Loucy (cell line): ENCODE measurements at regions not wholly inside any gene's neighbourhood (a gene's known extent, or its start where the extent isn't known, plus 50 kb on each side); places are given as distances from the start of the nearest gene placed in this dataset.

Source experiments
- H2AFZ ChIP-seq: fragments of 200-600 bp; sonication (generic); 2 replicates; pipeline ENCODE4 v1.6.0; 2016; ENCODE audit warnings: antibody characterized with exemption, mild to moderate bottlenecking, low read length, moderate library complexity
- H3F3A ChIP-seq: fragments of 200-600 bp; 2 replicates; pipeline ENCODE4 v1.6.0; 2016; ENCODE audit warnings: antibody characterized with exemption, low read depth, mild to moderate bottlenecking
- H3K27me3 ChIP-seq: fragments of 200-600 bp; sonication (generic); 2 replicates; pipeline ENCODE4 v1.6.1; 2014; ENCODE audit warnings: low read length, mild to moderate bottlenecking; ENCODE audit not compliant: insufficient read depth, poor library complexity, severe bottlenecking
- H3K36me3 ChIP-seq: fragments of 200-600 bp; sonication (generic); 2 replicates; pipeline ENCODE4 v1.6.1; 2016; ENCODE audit warnings: low read length; ENCODE audit not compliant: insufficient read depth
- H3K4me1 ChIP-seq: fragments of 200-600 bp; sonication (generic); 2 replicates; pipeline ENCODE4 v1.5.1; 2014; ENCODE audit warnings: low read length, mild to moderate bottlenecking; ENCODE audit not compliant: insufficient read depth, poor library complexity, severe bottlenecking
- H3K4me2 ChIP-seq: fragments of 200-600 bp; sonication (generic); 2 replicates; pipeline ENCODE4 v1.6.0; 2014; ENCODE audit warnings: antibody characterized with exemption, low read length, low read depth, mild to moderate bottlenecking; ENCODE audit not compliant: poor library complexity, severe bottlenecking
- H3K4me3 ChIP-seq: fragments of 200-600 bp; sonication (generic); 2 replicates; pipeline ENCODE4 v1.5.1; 2014; ENCODE audit warnings: low read length, mild to moderate bottlenecking, mixed read lengths; ENCODE audit not compliant: poor library complexity, severe bottlenecking
- H3K79me2 ChIP-seq: fragments of 200-600 bp; sonication (generic); 2 replicates; pipeline ENCODE4 v1.6.1; 2014; ENCODE audit warnings: low read length; ENCODE audit not compliant: insufficient read depth
- H3K9ac ChIP-seq: fragments of 200-600 bp; sonication (generic); 2 replicates; pipeline ENCODE4 v1.6.0; 2014; ENCODE audit warnings: mild to moderate bottlenecking, low read depth, low read length, moderate library complexity; ENCODE audit not compliant: poor library complexity, severe bottlenecking
- H3K9me2 ChIP-seq: fragments of 200-600 bp; sonication (generic); replicated peaks from 2 replicates; pipeline ENCODE4 v1.6.1; 2016; ENCODE audit warnings: low read depth, low read length, mixed read lengths
- H3K9me3 ChIP-seq: fragments of 200-600 bp; sonication (generic); 2 replicates; pipeline ENCODE4 v1.6.1; 2014; ENCODE audit warnings: mild to moderate bottlenecking, antibody characterized with exemption, low read length, low read depth; ENCODE audit not compliant: insufficient read depth
- H4K20me1 ChIP-seq: fragments of 200-600 bp; sonication (generic); 2 replicates; pipeline ENCODE4 v1.6.0; 2014; ENCODE audit warnings: antibody characterized with exemption, low read length, mild to moderate bottlenecking; ENCODE audit not compliant: insufficient read depth, poor library complexity, severe bottlenecking
- EZH2phosphoT487 ChIP-seq: fragments of 200-600 bp; IDR thresholded peaks from 2 replicates; pipeline ENCODE4 v1.6.1; 2018; ENCODE audit warnings: antibody characterized with exemption, mild to moderate bottlenecking, moderate library complexity, borderline replicate concordance
- TF ChIP-seq, protein P1 (sequence below): fragments of 200-600 bp; sonication (generic); conservative IDR thresholded peaks from 2 replicates; pipeline ENCODE4 v1.5.1; 2014; ENCODE audit warnings: mild to moderate bottlenecking, antibody characterized with exemption, low read length

DNA sequence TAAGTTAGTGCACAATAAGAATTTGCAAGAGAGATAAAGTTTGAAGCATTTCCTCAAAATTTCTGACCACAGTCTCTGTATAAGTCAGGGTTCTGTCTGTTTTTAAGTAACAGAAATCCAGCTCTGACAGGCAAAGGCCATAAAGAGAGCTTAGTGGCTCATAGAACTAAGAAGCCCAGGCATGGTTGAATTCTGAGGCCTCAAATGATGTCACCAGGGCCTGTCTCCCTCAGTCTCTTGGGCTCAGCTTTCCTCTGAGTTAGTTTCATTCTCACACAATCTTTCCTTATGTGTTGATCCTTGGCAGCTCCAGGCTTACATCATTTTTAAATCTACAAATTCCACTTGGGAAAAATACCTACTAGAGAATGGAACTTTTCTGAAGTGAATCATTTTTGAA is 173.4 kb upstream of the ATP2B1 start:
- Histone ChIP-seq H3K9me2 (no peaks in the 10 kb centered on the region), H3K4me2 (peak overlapping the region; percentile 44), H3K9me3 (no peaks in the 10 kb centered on the region), H2AFZ (peak overlapping the region; percentile 38; the same call in 1 of the 2 replicates), H3K79me2 (no peaks in the 10 kb centered on the region), H3K4me3 (no peak overlapping the region), H3K27me3 (no peaks in the 10 kb centered on the region), H3K4me1 (peaks cover 26% of the 10 kb centered on the region), H4K20me1 (no peaks in the 10 kb centered on the region), H3K9ac (no peak overlapping the region), H3F3A (no peaks in the 10 kb centered on the region), H3K36me3 (no peaks in the 10 kb centered on the region)
- no peak for TF ChIP-seq EZH2phosphoT487
- TF ChIP-seq, protein P1, sequence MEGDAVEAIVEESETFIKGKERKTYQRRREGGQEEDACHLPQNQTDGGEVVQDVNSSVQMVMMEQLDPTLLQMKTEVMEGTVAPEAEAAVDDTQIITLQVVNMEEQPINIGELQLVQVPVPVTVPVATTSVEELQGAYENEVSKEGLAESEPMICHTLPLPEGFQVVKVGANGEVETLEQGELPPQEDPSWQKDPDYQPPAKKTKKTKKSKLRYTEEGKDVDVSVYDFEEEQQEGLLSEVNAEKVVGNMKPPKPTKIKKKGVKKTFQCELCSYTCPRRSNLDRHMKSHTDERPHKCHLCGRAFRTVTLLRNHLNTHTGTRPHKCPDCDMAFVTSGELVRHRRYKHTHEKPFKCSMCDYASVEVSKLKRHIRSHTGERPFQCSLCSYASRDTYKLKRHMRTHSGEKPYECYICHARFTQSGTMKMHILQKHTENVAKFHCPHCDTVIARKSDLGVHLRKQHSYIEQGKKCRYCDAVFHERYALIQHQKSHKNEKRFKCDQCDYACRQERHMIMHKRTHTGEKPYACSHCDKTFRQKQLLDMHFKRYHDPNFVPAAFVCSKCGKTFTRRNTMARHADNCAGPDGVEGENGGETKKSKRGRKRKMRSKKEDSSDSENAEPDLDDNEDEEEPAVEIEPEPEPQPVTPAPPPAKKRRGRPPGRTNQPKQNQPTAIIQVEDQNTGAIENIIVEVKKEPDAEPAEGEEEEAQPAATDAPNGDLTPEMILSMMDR: no peak

DNA sequence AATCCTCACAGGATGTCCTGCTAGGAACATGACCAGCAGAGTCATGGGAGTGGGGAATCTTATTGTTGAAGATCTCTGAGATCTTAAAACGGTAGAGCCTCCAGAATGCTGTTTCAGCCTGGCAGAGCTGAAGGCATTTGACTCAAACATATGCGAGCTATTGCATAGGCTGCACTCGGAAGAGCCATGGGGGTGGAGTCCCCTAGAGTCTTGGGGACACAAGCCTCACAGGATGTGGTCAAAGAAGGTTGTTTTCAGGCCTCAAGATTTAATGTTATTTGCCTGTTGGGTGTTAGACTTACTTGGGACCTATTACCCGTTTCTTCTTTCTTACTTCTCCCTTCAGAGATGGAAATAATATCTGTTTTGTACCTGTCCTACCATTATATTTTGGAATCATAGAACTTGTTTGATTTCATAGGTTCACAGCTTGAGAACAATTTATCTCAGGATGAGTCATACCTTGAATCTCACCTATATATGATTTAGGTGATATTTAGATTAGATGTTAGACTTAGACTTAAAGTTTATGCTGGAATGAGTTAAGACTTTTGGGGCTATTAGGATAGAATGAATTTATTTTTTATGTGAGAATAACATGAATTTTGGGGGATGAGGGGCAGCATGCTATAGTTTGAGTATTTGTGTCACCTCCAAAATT is 172.2 kb upstream of the ATP2B1 start:
- Histone ChIP-seq H3K4me1 (peaks cover 26% of the 10 kb centered on the region), H3K79me2 (no peaks in the 10 kb centered on the region), H3F3A (no peaks in the 10 kb centered on the region), H2AFZ (peak overlapping the region; percentile 58), H3K36me3 (no peaks in the 10 kb centered on the region), H3K9ac (no peak overlapping the region), H3K27me3 (no peaks in the 10 kb centered on the region), H4K20me1 (no peaks in the 10 kb centered on the region), H3K4me3 (peak overlapping the region; percentile 7), H3K4me2 (peak overlapping the region; percentile 44), H3K9me3 (no peaks in the 10 kb centered on the region), H3K9me2 (no peaks in the 10 kb centered on the region)
- TF ChIP-seq, protein P1: no peak
- no peak for TF ChIP-seq EZH2phosphoT487

DNA sequence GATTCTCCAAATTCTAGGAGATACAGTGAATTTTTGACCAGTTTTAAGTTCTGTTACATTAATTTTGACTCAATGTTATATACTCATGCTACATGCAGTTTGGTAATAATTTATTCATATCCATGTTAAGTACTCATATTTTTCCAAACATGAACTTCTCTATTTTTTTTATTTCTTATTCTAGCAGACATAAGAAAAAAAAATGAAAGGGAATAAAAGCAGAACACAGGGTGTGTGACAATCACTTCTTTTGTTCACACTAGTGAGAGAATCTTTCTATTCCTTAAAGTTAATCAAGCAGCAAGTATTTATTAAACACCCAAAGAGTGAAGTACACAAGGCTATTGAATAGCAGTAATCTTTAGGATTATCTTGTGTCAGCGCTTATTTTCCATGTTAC is 171.1 kb upstream of the ATP2B1 start:
- no peak overlapping the region for H3K4me2 ChIP-seq
- TF ChIP-seq, protein P1: no peak
- no peak for TF ChIP-seq EZH2phosphoT487

More for the DNA sequence above, 171.1 kb upstream of the ATP2B1 start:
- Histone ChIP-seq H2AFZ (no peak overlapping the region), H3K27me3 (no peaks in the 10 kb centered on the region), H3K9me3 (no peaks in the 10 kb centered on the region), H3K4me3 (no peak overlapping the region), H4K20me1 (no peaks in the 10 kb centered on the region), H3K9me2 (no peaks in the 10 kb centered on the region), H3K9ac (no peak overlapping the region), H3K79me2 (no peaks in the 10 kb centered on the region), H3K4me1 (peaks cover 26% of the 10 kb centered on the region), H3F3A (no peaks in the 10 kb centered on the region), H3K36me3 (no peaks in the 10 kb centered on the region)
